HUES48 (cell line): ENCODE measurements at regions not wholly inside any gene's neighbourhood (a gene's known extent, or its start where the extent isn't known, plus 50 kb on each side); places are given as distances from the start of the nearest gene placed in this dataset.

Experiments used
- H3K27ac ChIP-seq: one replicate; pipeline ENCODE4 v1.7.0; 2013; ENCODE audit warnings: low read depth, low read length, inconsistent platforms
- H3K27me3 ChIP-seq: 2 replicates; pipeline ENCODE4 v1.6.1; 2013; ENCODE audit warnings: mild to moderate bottlenecking, low read length; ENCODE audit not compliant: control insufficient read depth, insufficient read depth
- H3K36me3 ChIP-seq: 2 replicates; pipeline ENCODE4 v1.6.1; 2013; ENCODE audit warnings: low read length; ENCODE audit not compliant: control insufficient read depth, insufficient read depth
- H3K4me1 ChIP-seq: 2 replicates; pipeline ENCODE4 v1.6.1; 2013; ENCODE audit warnings: mild to moderate bottlenecking, low read length; ENCODE audit not compliant: control insufficient read depth, insufficient read depth
- H3K4me3 ChIP-seq: 2 replicates; pipeline ENCODE4 v1.5.1; 2013; ENCODE audit warnings: mild to moderate bottlenecking, low read depth, low read length
- H3K9ac ChIP-seq: 2 replicates; pipeline ENCODE4 v1.6.1; 2013; ENCODE audit warnings: mild to moderate bottlenecking, low read depth, low read length, moderate library complexity
- H3K9me3 ChIP-seq: 2 replicates; pipeline ENCODE4 v1.6.1; 2013; ENCODE audit warnings: low read length; ENCODE audit not compliant: control insufficient read depth, insufficient read depth

GRCh38 chr6:121917834-121918559 lies 481.5 kb upstream of the HSF2 start:
- H3K9ac ChIP-seq, result no peak overlapping the region
- H3K27me3 ChIP-seq, result no peaks in the 10 kb centered on the region
- H3K4me3 ChIP-seq, result no peak overlapping the region
- no peaks in the 10 kb centered on the region for H3K9me3 ChIP-seq
- peaks cover 7% of the 10 kb centered on the region; the same call in 1 of the 2 replicates for H3K4me1 ChIP-seq
- H3K27ac ChIP-seq, result no peak overlapping the region
- H3K36me3 ChIP-seq, result no peaks in the 10 kb centered on the region

GRCh38 chr6:121920616-121921015 lies 478.8 kb upstream of the HSF2 start:
- Histone ChIP-seq H3K27me3 (no peaks in the 10 kb centered on the region), H3K27ac (no peak overlapping the region), H3K36me3 (no peaks in the 10 kb centered on the region), H3K9ac (no peak overlapping the region), H3K4me3 (no peak overlapping the region), H3K9me3 (no peaks in the 10 kb centered on the region), H3K4me1 (peaks cover 7% of the 10 kb centered on the region; the same call in 1 of the 2 replicates)

GRCh38 chr6:121925024-121925423 lies 474.4 kb upstream of the HSF2 start:
- H3K27me3 ChIP-seq, result no peaks in the 10 kb centered on the region
- no peak overlapping the region for H3K4me3 ChIP-seq
- no peak overlapping the region for H3K9ac ChIP-seq
- H3K27ac ChIP-seq, result no peak overlapping the region
- no peaks in the 10 kb centered on the region for H3K9me3 ChIP-seq
- peaks cover 7% of the 10 kb centered on the region; the same call in 1 of the 2 replicates for H3K4me1 ChIP-seq
- no peaks in the 10 kb centered on the region for H3K36me3 ChIP-seq

GRCh38 chr6:121925534-121926255 lies 473.8 kb upstream of the HSF2 start:
- Histone ChIP-seq H3K4me1 (peaks cover 4% of the 10 kb centered on the region; the same call in 1 of the 2 replicates), H3K27ac (no peak overlapping the region), H3K4me3 (no peak overlapping the region), H3K9ac (no peak overlapping the region), H3K36me3 (no peaks in the 10 kb centered on the region), H3K27me3 (no peaks in the 10 kb centered on the region), H3K9me3 (no peaks in the 10 kb centered on the region)

- H3K9ac ChIP-seq, result no peak overlapping the region
These were observed 470.2 kb upstream of the HSF2 start for GRCh38 chr6:121929301-121929700.

GRCh38 chr6:121932076-121932991 lies 467.1 kb upstream of the HSF2 start:
- Histone ChIP-seq H3K36me3 (no peaks in the 10 kb centered on the region), H3K9ac (no peak overlapping the region), H3K27me3 (no peaks in the 10 kb centered on the region), H3K9me3 (no peaks in the 10 kb centered on the region), H3K27ac (peak overlapping the region; percentile 71), H3K4me1 (peaks cover 33% of the 10 kb centered on the region), H3K4me3 (peak overlapping the region; percentile 26; the same call in 1 of the 2 replicates)

More at GRCh38 chr6:121929301-121929700, 470.2 kb upstream of the HSF2 start:
- no peak overlapping the region for H3K27ac ChIP-seq
- H3K9me3 ChIP-seq, result no peaks in the 10 kb centered on the region
- no peaks in the 10 kb centered on the region for H3K27me3 ChIP-seq
- H3K4me3 ChIP-seq, result no peak overlapping the region
- peaks cover 30% of the 10 kb centered on the region for H3K4me1 ChIP-seq
- H3K36me3 ChIP-seq, result no peaks in the 10 kb centered on the region

- Histone ChIP-seq H3K4me1 (peaks cover 33% of the 10 kb centered on the region), H3K9me3 (no peaks in the 10 kb centered on the region), H3K9ac (no peak overlapping the region), H3K27ac (no peak overlapping the region), H3K36me3 (no peaks in the 10 kb centered on the region), H3K27me3 (no peaks in the 10 kb centered on the region), H3K4me3 (no peak overlapping the region)
These were observed 465.0 kb upstream of the HSF2 start for GRCh38 chr6:121934451-121934850.

- Histone ChIP-seq H3K9ac (no peak overlapping the region), H3K4me1 (no peaks in the 10 kb centered on the region), H3K9me3 (no peaks in the 10 kb centered on the region), H3K27ac (no peak overlapping the region), H3K27me3 (no peaks in the 10 kb centered on the region), H3K36me3 (no peaks in the 10 kb centered on the region), H3K4me3 (no peak overlapping the region)
These were observed 458.7 kb upstream of the HSF2 start for GRCh38 chr6:121940728-121941127.

- Histone ChIP-seq H3K36me3 (no peaks in the 10 kb centered on the region), H3K9ac (no peak overlapping the region), H3K4me1 (no peaks in the 10 kb centered on the region), H3K4me3 (no peak overlapping the region), H3K9me3 (no peaks in the 10 kb centered on the region), H3K27ac (no peak overlapping the region), H3K27me3 (no peaks in the 10 kb centered on the region)
These were observed 455.1 kb upstream of the HSF2 start for GRCh38 chr6:121944354-121944753.

GRCh38 chr6:121951123-121951522 lies 448.3 kb upstream of the HSF2 start:
- Histone ChIP-seq H3K9ac (no peak overlapping the region), H3K27ac (no peak overlapping the region), H3K36me3 (no peaks in the 10 kb centered on the region), H3K27me3 (no peaks in the 10 kb centered on the region), H3K4me3 (no peak overlapping the region), H3K4me1 (no peaks in the 10 kb centered on the region), H3K9me3 (peaks cover 11% of the 10 kb centered on the region; the same call in 1 of the 2 replicates)
